ENCODE measurements at regions not wholly inside any gene's neighbourhood (a gene's known extent, or its start where the extent isn't known, plus 50 kb on each side); places are given as distances from the start of the nearest gene placed in this dataset.
A peak's percentile ranks its signal among the peaks of the same experiment; 100 is the strongest.
"Not testable (repeated sequence)": the region's sequence is repeated elsewhere in the genome, so short reads cannot be mapped to it uniquely, and the experiment has no call there.

GRCh38 chr12:28759333-28759732 lies 389.7 kb upstream of the FAR2 start:
- H3K27me3 ChIP-seq (replicated peaks; ENCODE audit: insufficient read depth, low read depth, low read length, poor library complexity) = no peaks in the 10 kb centered on the region
- DNase-seq (ENCODE audit: low spot score) = peak; percentile 1
- no peaks in the 10 kb centered on the region for H3K4me1 ChIP-seq (ENCODE audit: insufficient read depth, low read length, poor library complexity, severe bottlenecking)
- H3K27ac ChIP-seq (ENCODE audit: low read depth, low read length, poor library complexity, severe bottlenecking) = no peak overlapping the region
- no peaks in the 10 kb centered on the region for H3K9me3 ChIP-seq (ENCODE audit: low read depth, low read length, poor library complexity, severe bottlenecking)
- CTCF ChIA-PET = no interaction called here
- no peaks in the 10 kb centered on the region for H3K36me3 ChIP-seq (ENCODE audit: insufficient read depth, low read length, poor library complexity, severe bottlenecking)
- intact Hi-C loops (cut with micrococcal nuclease; ENCODE audit: unreplicated experiment) = no loop called here
- no peak overlapping the region for H3K4me3 ChIP-seq (ENCODE audit: low read depth, low read length, poor library complexity, severe bottlenecking)
- TF ChIP-seq EZH2 (IDR thresholded peaks at IDR 0.05; ENCODE audit: borderline replicate concordance, low read depth, low read length, poor library complexity, severe bottlenecking) = no peak
- no TSS peak for BruUV-seq (replicated peaks)
- POLR2A ChIA-PET (ENCODE audit: low non-redundant PET) = no interaction called here

GRCh38 chr12:28760040-28760903 lies 388.8 kb upstream of the FAR2 start:
- H3K9me3 ChIP-seq (ENCODE audit: low read depth, low read length, poor library complexity, severe bottlenecking); BruUV-seq (replicated peaks); H3K4me3 ChIP-seq (ENCODE audit: low read depth, low read length, poor library complexity, severe bottlenecking); DNase-seq (ENCODE audit: low spot score); H3K27me3 ChIP-seq (replicated peaks; ENCODE audit: insufficient read depth, low read depth, low read length, poor library complexity); H3K27ac ChIP-seq (ENCODE audit: low read depth, low read length, poor library complexity, severe bottlenecking); CTCF ChIA-PET; H3K4me1 ChIP-seq (ENCODE audit: insufficient read depth, low read length, poor library complexity, severe bottlenecking); POLR2A ChIA-PET (ENCODE audit: low non-redundant PET); H3K36me3 ChIP-seq (ENCODE audit: insufficient read depth, low read length, poor library complexity, severe bottlenecking); intact Hi-C loops (cut with micrococcal nuclease; ENCODE audit: unreplicated experiment): not testable (repeated sequence)

DNA sequence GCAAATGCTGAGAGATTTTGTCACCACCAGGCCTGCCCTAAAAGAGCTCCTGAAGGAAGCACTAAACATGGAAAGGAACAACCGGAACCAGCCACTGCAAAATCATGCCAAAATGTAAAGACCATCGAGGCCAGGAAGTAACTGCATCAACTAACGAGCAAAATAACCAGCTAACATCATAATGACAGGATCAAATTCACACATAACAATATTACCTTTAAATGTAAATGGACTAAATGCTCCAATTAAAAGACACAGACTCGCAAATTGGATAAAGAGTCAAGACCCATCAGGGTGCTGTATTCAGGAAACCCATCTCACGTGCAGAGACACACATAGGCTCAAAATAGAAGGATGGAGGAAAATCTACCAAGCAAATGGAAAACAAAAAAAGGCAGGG lies 387.2 kb upstream of the FAR2 start:
- POLR2A ChIA-PET (ENCODE audit: low non-redundant PET); CTCF ChIA-PET; H3K36me3 ChIP-seq (ENCODE audit: insufficient read depth, low read length, poor library complexity, severe bottlenecking); H3K4me1 ChIP-seq (ENCODE audit: insufficient read depth, low read length, poor library complexity, severe bottlenecking); BruUV-seq (replicated peaks); H3K27me3 ChIP-seq (replicated peaks; ENCODE audit: insufficient read depth, low read depth, low read length, poor library complexity); intact Hi-C loops (cut with micrococcal nuclease; ENCODE audit: unreplicated experiment); H3K4me3 ChIP-seq (ENCODE audit: low read depth, low read length, poor library complexity, severe bottlenecking); H3K27ac ChIP-seq (ENCODE audit: low read depth, low read length, poor library complexity, severe bottlenecking); H3K9me3 ChIP-seq (ENCODE audit: low read depth, low read length, poor library complexity, severe bottlenecking); DNase-seq (ENCODE audit: low spot score): not testable (repeated sequence)

- CTCF ChIA-PET = no interaction called here
- Histone ChIP-seq H3K9me3 (ENCODE audit: low read depth, low read length, poor library complexity, severe bottlenecking) (no peaks in the 10 kb centered on the region), H3K27ac (ENCODE audit: low read depth, low read length, poor library complexity, severe bottlenecking) (no peak overlapping the region), H3K4me3 (ENCODE audit: low read depth, low read length, poor library complexity, severe bottlenecking) (no peak overlapping the region), H3K36me3 (ENCODE audit: insufficient read depth, low read length, poor library complexity, severe bottlenecking) (no peaks in the 10 kb centered on the region), H3K27me3 (replicated peaks; ENCODE audit: insufficient read depth, low read depth, low read length, poor library complexity) (no peaks in the 10 kb centered on the region), H3K4me1 (ENCODE audit: insufficient read depth, low read length, poor library complexity, severe bottlenecking) (no peaks in the 10 kb centered on the region)
- no peak for TF ChIP-seq EZH2 (IDR thresholded peaks at IDR 0.05; ENCODE audit: borderline replicate concordance, low read depth, low read length, poor library complexity, severe bottlenecking)
- TF ChIP-seq, protein P1, sequence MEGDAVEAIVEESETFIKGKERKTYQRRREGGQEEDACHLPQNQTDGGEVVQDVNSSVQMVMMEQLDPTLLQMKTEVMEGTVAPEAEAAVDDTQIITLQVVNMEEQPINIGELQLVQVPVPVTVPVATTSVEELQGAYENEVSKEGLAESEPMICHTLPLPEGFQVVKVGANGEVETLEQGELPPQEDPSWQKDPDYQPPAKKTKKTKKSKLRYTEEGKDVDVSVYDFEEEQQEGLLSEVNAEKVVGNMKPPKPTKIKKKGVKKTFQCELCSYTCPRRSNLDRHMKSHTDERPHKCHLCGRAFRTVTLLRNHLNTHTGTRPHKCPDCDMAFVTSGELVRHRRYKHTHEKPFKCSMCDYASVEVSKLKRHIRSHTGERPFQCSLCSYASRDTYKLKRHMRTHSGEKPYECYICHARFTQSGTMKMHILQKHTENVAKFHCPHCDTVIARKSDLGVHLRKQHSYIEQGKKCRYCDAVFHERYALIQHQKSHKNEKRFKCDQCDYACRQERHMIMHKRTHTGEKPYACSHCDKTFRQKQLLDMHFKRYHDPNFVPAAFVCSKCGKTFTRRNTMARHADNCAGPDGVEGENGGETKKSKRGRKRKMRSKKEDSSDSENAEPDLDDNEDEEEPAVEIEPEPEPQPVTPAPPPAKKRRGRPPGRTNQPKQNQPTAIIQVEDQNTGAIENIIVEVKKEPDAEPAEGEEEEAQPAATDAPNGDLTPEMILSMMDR (conservative IDR thresholded peaks at IDR 0.05; ENCODE audit: low read depth, low read length) = no peak
- POLR2A ChIA-PET (ENCODE audit: low non-redundant PET) = no interaction called here
- intact Hi-C loops (cut with micrococcal nuclease; ENCODE audit: unreplicated experiment) = no loop called here
- no TSS peak for BruUV-seq (replicated peaks)
- no peak for DNase-seq (ENCODE audit: low spot score)
Measured at GRCh38 chr12:28766398-28766797, 382.7 kb upstream of the FAR2 start.
